Ascending aorta (tissue), 2 donors: ENCODE measurements at regions not wholly inside any gene's neighbourhood (a gene's known extent, or its start where the extent isn't known, plus 50 kb on each side); places are given as distances from the start of the nearest gene placed in this dataset.
A peak's percentile ranks its signal among the peaks of the same experiment; 100 is the strongest.

ENCODE experiments used
- DNase-seq, 2 donors: peaks; one replicate each; pipeline ENCODE4 v3.0.0-alpha.2; 2019; ENCODE audit warnings: low spot score in 2 of 2
- H3K27ac ChIP-seq, 2 donors: fragments of 200-600 bp; sonication (generic); one replicate each; pipeline ENCODE4 v1.5.1; 2016 to 2017; ENCODE audit warnings: mild to moderate bottlenecking in 1 of 2
- H3K27me3 ChIP-seq: fragments of 200-600 bp; sonication (generic); one replicate; pipeline ENCODE4 v1.5.1; 2017
- H3K36me3 ChIP-seq, 2 donors: fragments of 200-600 bp; sonication (generic); one replicate each; pipeline ENCODE4 v1.5.1; 2016
- H3K4me1 ChIP-seq, 2 donors: fragments of 200-600 bp; sonication (generic); one replicate each; pipeline ENCODE4 v1.5.1; 2016 to 2017; ENCODE audit warnings: mild to moderate bottlenecking in 1 of 2
- H3K4me3 ChIP-seq, 2 donors: fragments of 200-600 bp; sonication (generic); one replicate each; pipeline ENCODE4 v1.5.1; 2016 to 2017; ENCODE audit warnings: mild to moderate bottlenecking in 1 of 2
- H3K9me3 ChIP-seq, 2 donors: fragments of 200-600 bp; sonication (generic); one replicate each; pipeline ENCODE4 v1.5.1; 2016
- intact Hi-C: fragments of 100-400 bp; cut with DNase I; formaldehyde crosslinking; loops from one replicate; pipeline ENCODE4 v1.15.1; 2023
- TF ChIP-seq, protein P1 (sequence below), 3 experiments: fragments of 200-600 bp in 2 of 3; fragments of 450-650 bp in 1 of 3; sonication (generic) in 2 of 3; IDR thresholded peaks; one replicate each; pipeline ENCODE4 v1.5.1; 2016 to 2019; ENCODE audit warnings: antibody characterized with exemption in 3 of 3, mild to moderate bottlenecking in 1 of 3, moderate library complexity in 1 of 3

DNA sequence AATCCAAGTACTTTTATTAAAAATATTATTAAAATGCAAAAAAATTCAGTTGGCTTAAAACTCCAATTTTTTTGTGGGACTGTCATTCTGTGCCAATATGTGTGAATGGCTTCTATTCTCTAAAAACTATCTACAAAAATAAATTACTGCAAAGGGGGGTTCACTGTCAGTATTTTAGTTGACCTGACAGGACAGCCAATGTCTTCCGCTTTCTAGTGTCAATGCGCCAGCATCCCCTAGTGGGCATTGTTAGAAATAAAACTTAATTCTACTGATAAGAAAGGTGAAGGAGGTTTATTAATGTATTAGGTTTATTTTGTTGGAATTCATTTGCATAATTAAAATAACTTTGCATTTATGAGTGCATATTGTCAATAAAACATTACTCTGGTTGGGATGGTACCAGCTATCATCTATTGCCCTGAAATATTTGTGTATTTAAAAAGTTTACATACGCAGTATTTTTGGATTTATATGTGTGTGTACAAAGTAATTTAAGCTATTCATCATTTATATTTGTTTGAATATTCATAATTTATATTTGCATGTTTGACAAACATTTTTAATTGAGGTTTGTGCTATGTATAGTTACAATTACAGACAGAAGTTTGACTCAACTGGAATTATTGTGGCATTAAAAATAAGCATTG is 527.2 kb downstream of the FLRT2 start:
- no peak overlapping the region for H3K4me3 ChIP-seq
- no peaks in the 10 kb centered on the region for H3K36me3 ChIP-seq
- H3K9me3 ChIP-seq: no peaks in the 10 kb centered on the region
- no peak overlapping the region for H3K27ac ChIP-seq
- intact Hi-C loops: no loop called here
- no peaks in the 10 kb centered on the region for H3K27me3 ChIP-seq
- DNase-seq: no peak
- no peaks in the 10 kb centered on the region for H3K4me1 ChIP-seq
- TF ChIP-seq, protein P1, sequence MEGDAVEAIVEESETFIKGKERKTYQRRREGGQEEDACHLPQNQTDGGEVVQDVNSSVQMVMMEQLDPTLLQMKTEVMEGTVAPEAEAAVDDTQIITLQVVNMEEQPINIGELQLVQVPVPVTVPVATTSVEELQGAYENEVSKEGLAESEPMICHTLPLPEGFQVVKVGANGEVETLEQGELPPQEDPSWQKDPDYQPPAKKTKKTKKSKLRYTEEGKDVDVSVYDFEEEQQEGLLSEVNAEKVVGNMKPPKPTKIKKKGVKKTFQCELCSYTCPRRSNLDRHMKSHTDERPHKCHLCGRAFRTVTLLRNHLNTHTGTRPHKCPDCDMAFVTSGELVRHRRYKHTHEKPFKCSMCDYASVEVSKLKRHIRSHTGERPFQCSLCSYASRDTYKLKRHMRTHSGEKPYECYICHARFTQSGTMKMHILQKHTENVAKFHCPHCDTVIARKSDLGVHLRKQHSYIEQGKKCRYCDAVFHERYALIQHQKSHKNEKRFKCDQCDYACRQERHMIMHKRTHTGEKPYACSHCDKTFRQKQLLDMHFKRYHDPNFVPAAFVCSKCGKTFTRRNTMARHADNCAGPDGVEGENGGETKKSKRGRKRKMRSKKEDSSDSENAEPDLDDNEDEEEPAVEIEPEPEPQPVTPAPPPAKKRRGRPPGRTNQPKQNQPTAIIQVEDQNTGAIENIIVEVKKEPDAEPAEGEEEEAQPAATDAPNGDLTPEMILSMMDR (IDR thresholded peaks at IDR 0.05): peak in 1 of 3 experiments; percentile 36

DNA sequence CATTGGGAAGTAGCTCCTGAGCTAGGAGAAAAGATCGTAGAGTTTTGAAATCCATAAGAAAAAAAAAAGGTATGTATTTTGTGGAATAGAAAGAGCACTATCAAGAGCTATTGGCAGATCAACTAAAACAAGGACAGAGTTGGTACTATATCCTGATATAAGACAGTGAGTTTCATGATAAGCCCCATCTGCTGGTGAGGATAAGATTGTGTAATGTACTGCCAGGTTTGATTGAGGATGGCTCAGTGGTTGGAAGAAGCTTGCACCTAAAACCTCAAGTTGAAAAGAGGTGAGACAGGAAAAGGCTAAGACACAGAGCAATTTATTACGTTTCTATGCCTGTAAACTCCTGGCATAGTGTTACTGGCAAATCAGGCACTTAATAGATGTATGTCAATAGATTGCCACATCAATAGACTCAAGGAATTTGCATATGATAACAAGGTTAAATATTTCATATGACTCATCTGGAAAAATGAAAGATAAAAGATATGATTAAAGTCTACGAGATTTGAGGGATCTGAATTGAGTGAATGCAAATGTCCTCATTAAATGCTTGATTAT is 525.6 kb downstream of the FLRT2 start:
- Histone ChIP-seq H3K4me1 (no peaks in the 10 kb centered on the region), H3K27ac (no peak overlapping the region), H3K36me3 (no peaks in the 10 kb centered on the region), H3K27me3 (no peaks in the 10 kb centered on the region), H3K4me3 (no peak overlapping the region), H3K9me3 (no peaks in the 10 kb centered on the region)
- DNase-seq: no peak
- TF ChIP-seq, protein P1 (IDR thresholded peaks at IDR 0.05): no peak
- intact Hi-C loops: no loop called here

DNA sequence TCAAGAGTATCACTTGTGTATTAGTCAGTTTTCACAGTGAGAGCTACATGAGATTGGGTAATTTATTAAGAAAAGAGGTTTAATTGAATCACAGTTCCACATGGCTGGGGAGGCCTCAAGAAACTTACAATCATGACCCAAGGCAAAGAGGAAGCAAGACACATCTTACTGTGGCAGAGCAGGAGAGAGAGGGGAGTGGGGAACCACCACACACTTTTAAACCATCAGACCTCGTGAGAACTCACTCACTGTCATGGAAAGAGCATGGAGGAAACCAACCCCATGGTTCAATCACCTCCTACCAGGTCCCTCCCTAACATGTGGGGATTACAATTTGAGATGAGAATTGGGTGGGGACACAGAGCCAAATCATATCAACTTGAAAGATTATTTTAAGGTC is 522.9 kb downstream of the FLRT2 start:
- intact Hi-C loops: no loop called here

DNA sequence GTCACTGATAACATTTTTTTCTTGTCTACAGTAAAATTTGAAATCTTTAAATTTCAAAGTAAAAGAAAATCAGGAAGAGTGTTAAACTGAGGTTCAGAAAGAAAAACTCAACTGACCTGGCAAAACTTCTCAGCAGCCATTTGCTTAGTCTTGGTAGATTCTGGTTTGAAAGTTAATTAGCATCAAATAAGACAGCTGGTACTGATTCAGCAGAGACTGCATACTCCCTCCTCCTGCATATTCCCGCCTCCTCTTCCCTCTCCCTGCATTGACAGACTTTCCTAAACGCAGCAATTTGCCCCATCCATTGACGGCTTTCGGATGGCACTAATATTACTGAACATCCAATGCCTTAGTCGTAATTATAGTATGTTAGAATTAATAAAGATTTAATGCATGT is 520.8 kb downstream of the FLRT2 start:
- H3K9me3 ChIP-seq: no peaks in the 10 kb centered on the region
- no peaks in the 10 kb centered on the region for H3K36me3 ChIP-seq
- no peak for DNase-seq
- H3K4me1 ChIP-seq: no peaks in the 10 kb centered on the region
- intact Hi-C loops: no loop called here
- H3K4me3 ChIP-seq: no peak overlapping the region
- no peak overlapping the region for H3K27ac ChIP-seq
- TF ChIP-seq, protein P1 (IDR thresholded peaks at IDR 0.05): no peak
- no peaks in the 10 kb centered on the region for H3K27me3 ChIP-seq

More for the DNA sequence above, 522.9 kb downstream of the FLRT2 start:
- Histone ChIP-seq H3K27ac (no peak overlapping the region), H3K9me3 (no peaks in the 10 kb centered on the region), H3K4me3 (no peak overlapping the region), H3K36me3 (no peaks in the 10 kb centered on the region), H3K27me3 (no peaks in the 10 kb centered on the region), H3K4me1 (no peaks in the 10 kb centered on the region)
- TF ChIP-seq, protein P1 (IDR thresholded peaks at IDR 0.05): no peak
- DNase-seq: no peak

DNA sequence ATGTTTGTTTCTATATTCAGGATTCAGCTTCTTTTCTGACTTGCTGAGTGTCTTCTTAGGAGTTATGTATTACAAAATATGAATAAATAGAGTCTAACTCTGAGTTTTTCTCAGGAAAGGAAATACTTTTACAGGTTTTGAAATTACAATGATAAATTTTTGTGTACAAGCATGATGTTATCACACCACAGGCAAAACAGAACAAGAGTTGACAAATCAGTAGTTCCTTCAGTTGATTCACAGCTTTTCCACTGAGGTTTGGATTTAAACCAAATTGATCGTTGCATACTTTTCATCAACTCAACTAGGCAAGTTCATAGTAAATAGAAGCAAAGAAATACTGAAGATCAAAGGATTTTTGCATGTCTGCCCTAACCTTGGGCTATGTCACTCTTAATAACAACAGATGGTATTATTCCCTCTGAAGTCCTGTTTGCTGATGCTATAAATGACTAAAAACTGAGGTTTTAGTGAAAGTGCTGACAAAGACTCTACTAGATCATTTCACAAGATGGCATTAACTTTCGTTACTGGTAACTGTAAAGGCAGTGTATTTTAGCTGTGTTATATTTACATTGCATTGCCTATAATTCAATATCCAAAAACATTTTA is 520.2 kb downstream of the FLRT2 start:
- intact Hi-C loops: no loop called here
- Histone ChIP-seq H3K4me3 (no peak overlapping the region), H3K27ac (no peak overlapping the region), H3K36me3 (no peaks in the 10 kb centered on the region), H3K27me3 (no peaks in the 10 kb centered on the region), H3K4me1 (no peaks in the 10 kb centered on the region), H3K9me3 (no peaks in the 10 kb centered on the region)
- TF ChIP-seq, protein P1 (IDR thresholded peaks at IDR 0.05): no peak
- DNase-seq: no peak
